ENCODE measurements at regions not wholly inside any gene's neighbourhood (a gene's known extent, or its start where the extent isn't known, plus 50 kb on each side); places are given as distances from the start of the nearest gene placed in this dataset.

GRCh38 chr6:6704103-6705060 is 115.9 kb downstream of the LY86 start:
- ChIA-PET POLR2A (interaction anchor here (0.6 to 0.8 kb wide), 4 partner anchors 11 to 18 kb away, joined by 3 to 7 read pairs (median 4); no protein-coding TSS in a partner anchor), CTCF (ENCODE audit: unreplicated experiment) (interaction anchor here (0.5 to 1.0 kb wide), 2 partner anchors 10 to 574 kb away, joined by 4 to 7 read pairs; no protein-coding TSS in a partner anchor)
- no peaks in the 10 kb centered on the region for H3K4me1 ChIP-seq (ENCODE audit: insufficient read depth, low read length, poor library complexity, severe bottlenecking)
- BruUV-seq (replicated peaks) = no TSS peak
- no peak overlapping the region for H2AFZ ChIP-seq (ENCODE audit: low read length)
- H3K9me2 ChIP-seq (ENCODE audit: insufficient read depth, low read length) = no peaks in the 10 kb centered on the region
- H3K79me2 ChIP-seq (ENCODE audit: insufficient read depth, low read depth, low read length) = no peaks in the 10 kb centered on the region
- no peaks in the 10 kb centered on the region for H4K20me1 ChIP-seq (ENCODE audit: insufficient read depth, low read length)
- H3K4me3 ChIP-seq (ENCODE audit: low read depth, low read length, poor library complexity, severe bottlenecking) = no peak overlapping the region
- no peaks in the 10 kb centered on the region for H3K9me3 ChIP-seq (ENCODE audit: low read length)
- TF ChIP-seq, protein P1, sequence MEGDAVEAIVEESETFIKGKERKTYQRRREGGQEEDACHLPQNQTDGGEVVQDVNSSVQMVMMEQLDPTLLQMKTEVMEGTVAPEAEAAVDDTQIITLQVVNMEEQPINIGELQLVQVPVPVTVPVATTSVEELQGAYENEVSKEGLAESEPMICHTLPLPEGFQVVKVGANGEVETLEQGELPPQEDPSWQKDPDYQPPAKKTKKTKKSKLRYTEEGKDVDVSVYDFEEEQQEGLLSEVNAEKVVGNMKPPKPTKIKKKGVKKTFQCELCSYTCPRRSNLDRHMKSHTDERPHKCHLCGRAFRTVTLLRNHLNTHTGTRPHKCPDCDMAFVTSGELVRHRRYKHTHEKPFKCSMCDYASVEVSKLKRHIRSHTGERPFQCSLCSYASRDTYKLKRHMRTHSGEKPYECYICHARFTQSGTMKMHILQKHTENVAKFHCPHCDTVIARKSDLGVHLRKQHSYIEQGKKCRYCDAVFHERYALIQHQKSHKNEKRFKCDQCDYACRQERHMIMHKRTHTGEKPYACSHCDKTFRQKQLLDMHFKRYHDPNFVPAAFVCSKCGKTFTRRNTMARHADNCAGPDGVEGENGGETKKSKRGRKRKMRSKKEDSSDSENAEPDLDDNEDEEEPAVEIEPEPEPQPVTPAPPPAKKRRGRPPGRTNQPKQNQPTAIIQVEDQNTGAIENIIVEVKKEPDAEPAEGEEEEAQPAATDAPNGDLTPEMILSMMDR (conservative IDR thresholded peaks at IDR 0.05; ENCODE audit: low read length) = no peak
- no peak for TF ChIP-seq EZH2phosphoT487 (IDR thresholded peaks at IDR 0.05; ENCODE audit: borderline replicate concordance, low read depth, low read length)
- no peaks in the 10 kb centered on the region for H3K36me3 ChIP-seq (ENCODE audit: insufficient read depth, low read length)
- H3K27ac ChIP-seq (ENCODE audit: low read depth, low read length, poor library complexity, severe bottlenecking) = no peak overlapping the region
- intact Hi-C loops (cut with micrococcal nuclease; ENCODE audit: unreplicated experiment) = no loop called here
- H3K4me2 ChIP-seq (ENCODE audit: low read length) = no peak overlapping the region
- no peak for DNase-seq (ENCODE audit: low spot score)

GRCh38 chr6:6705061-6705425 is 116.5 kb downstream of the LY86 start:
- Histone ChIP-seq H3K9me2 (ENCODE audit: insufficient read depth, low read length) (no peaks in the 10 kb centered on the region), H3K4me2 (ENCODE audit: low read length) (no peak overlapping the region), H3K27ac (ENCODE audit: low read depth, low read length, poor library complexity, severe bottlenecking) (no peak overlapping the region), H3K79me2 (ENCODE audit: insufficient read depth, low read depth, low read length) (no peaks in the 10 kb centered on the region), H3K9me3 (ENCODE audit: low read length) (no peaks in the 10 kb centered on the region), H3K4me1 (ENCODE audit: insufficient read depth, low read length, poor library complexity, severe bottlenecking) (no peaks in the 10 kb centered on the region), H3K4me3 (ENCODE audit: low read depth, low read length, poor library complexity, severe bottlenecking) (no peak overlapping the region), H4K20me1 (ENCODE audit: insufficient read depth, low read length) (no peaks in the 10 kb centered on the region), H3K36me3 (ENCODE audit: insufficient read depth, low read length) (no peaks in the 10 kb centered on the region), H2AFZ (ENCODE audit: low read length) (no peak overlapping the region)
- DNase-seq (ENCODE audit: low spot score) = no peak
- BruUV-seq (replicated peaks) = no TSS peak
- ChIA-PET POLR2A (no interaction called here), CTCF (ENCODE audit: unreplicated experiment) (no interaction called here)
- TF ChIP-seq EZH2phosphoT487 (IDR thresholded peaks at IDR 0.05; ENCODE audit: borderline replicate concordance, low read depth, low read length) = no peak
- TF ChIP-seq, protein P1 (conservative IDR thresholded peaks at IDR 0.05; ENCODE audit: low read length) = no peak
- intact Hi-C loops (cut with micrococcal nuclease; ENCODE audit: unreplicated experiment) = no loop called here
